Stomach (tissue), 8 donors: ENCODE measurements at regions not wholly inside any gene's neighbourhood (a gene's known extent, or its start where the extent isn't known, plus 50 kb on each side); places are given as distances from the start of the nearest gene placed in this dataset.
"Not testable (repeated sequence)": the region's sequence is repeated elsewhere in the genome, so short reads cannot be mapped to it uniquely, and the experiment has no call there.

ENCODE experiments used
- DNase-seq, 2 donors: peaks; one replicate each; pipeline versions ENCODE4 v3.0.0 to v3.0.0-alpha.2; 2013 to 2019
- H3K27ac ChIP-seq, 5 donors: fragments of 200-600 bp in 4 of 5; sonication (generic) in 4 of 5; one replicate each; pipeline ENCODE4 v1.5.1; 2013 to 2019; ENCODE audit warnings: mild to moderate bottlenecking in 1 of 5, moderate library complexity in 1 of 5
- H3K27me3 ChIP-seq, 3 donors: fragments of 200-600 bp; sonication (generic); one replicate each; pipeline ENCODE4 v1.5.1; 2017 to 2019; ENCODE audit warnings: mixed run types in 1 of 3
- H3K36me3 ChIP-seq, 4 donors: fragments of 200-600 bp; sonication (generic); 1 replicate in 3 of 4; 2 replicates in 1 of 4; pipeline ENCODE4 v1.5.1; 2016 to 2019
- H3K4me1 ChIP-seq, 4 donors: fragments of 200-600 bp; sonication (generic); one replicate each; pipeline ENCODE4 v1.5.1; 2016 to 2019
- H3K4me3 ChIP-seq, 4 donors: fragments of 200-600 bp; sonication (generic) in 3 of 4; one replicate each; pipeline ENCODE4 v1.5.1; 2016 to 2019; ENCODE audit warnings: mild to moderate bottlenecking in 1 of 4
- H3K9me3 ChIP-seq, 4 donors: fragments of 200-600 bp; sonication (generic); one replicate each; pipeline ENCODE4 v1.5.1; 2016 to 2019
- EP300 ChIP-seq: sonication (generic); formaldehyde crosslinking; IDR thresholded peaks from one replicate; pipeline ENCODE4 v1.6.1; 2017; ENCODE audit warnings: antibody characterized with exemption
- POLR2A ChIP-seq, 4 donors: fragments of 450-650 bp; IDR thresholded peaks; one replicate each; pipeline ENCODE4 v1.6.1; 2016; ENCODE audit warnings: antibody characterized with exemption in 4 of 4, control low read depth in 2 of 4, mild to moderate bottlenecking in 1 of 4, moderate library complexity in 1 of 4
- POLR2AphosphoS5 ChIP-seq, 3 donors: sonication (generic); formaldehyde crosslinking; IDR thresholded peaks; one replicate each; pipeline ENCODE4 v1.6.1; 2016; ENCODE audit warnings: antibody characterized with exemption in 3 of 3
- WGBS, 5 donors: extraction: QIAGEN DNeasy Blood & Tissue Kit in 3 of 5; methylation state at CpG; one replicate each; pipeline versions ENCODE4 v1.1.5 to v1.1.7; 2013 to 2018; 5-methylcytosine and 5-hydroxymethylcytosine counted together
- intact Hi-C: fragments of 100-400 bp; cut with DNase I; formaldehyde crosslinking; loops from one replicate; pipeline ENCODE4 v1.15.1; 2023; ENCODE audit warnings: low total_unique reads
- TF ChIP-seq, protein P1 (sequence below), 7 experiments: fragments of 450-650 bp in 4 of 7; fragments of 200-600 bp in 3 of 7; sonication (generic) in 3 of 7; IDR thresholded peaks; one replicate each; pipeline ENCODE4 v1.5.1; 2016 to 2019; ENCODE audit warnings: antibody characterized with exemption in 7 of 7, control low read depth in 2 of 7, mild to moderate bottlenecking in 1 of 7
- donor health status: healthy with polysubstance abuse.
- donor health status: Bipolar disorder and iron deficiency.
- donor health status: healthy.

DNA sequence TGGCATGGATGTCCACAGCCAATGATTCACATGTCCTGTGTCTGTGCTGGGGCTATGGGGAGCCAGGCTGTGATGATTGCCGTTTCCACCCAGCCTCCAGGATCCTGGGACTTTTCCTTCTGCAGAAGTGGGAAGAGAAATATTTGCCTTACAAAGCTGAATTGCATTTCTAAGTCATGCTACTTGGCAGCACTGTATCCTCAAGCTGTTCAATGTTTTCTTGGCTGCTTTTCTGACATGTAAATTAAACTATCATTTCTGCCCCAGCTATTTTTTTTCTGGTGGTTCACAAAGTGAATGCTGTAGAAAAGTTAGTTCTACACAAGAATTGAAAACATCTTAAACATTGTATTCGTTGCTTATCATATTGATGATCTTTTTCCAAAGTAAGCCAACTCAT, 51.9 kb upstream of the TCERG1L start:
- no peaks in the 10 kb centered on the region for H3K4me1 ChIP-seq
- no peak for TF ChIP-seq EP300
- TF ChIP-seq POLR2A (IDR thresholded peaks at IDR 0.05), result no peak
- TF ChIP-seq POLR2AphosphoS5 (IDR thresholded peaks at IDR 0.05), result no peak
- TF ChIP-seq, protein P1, sequence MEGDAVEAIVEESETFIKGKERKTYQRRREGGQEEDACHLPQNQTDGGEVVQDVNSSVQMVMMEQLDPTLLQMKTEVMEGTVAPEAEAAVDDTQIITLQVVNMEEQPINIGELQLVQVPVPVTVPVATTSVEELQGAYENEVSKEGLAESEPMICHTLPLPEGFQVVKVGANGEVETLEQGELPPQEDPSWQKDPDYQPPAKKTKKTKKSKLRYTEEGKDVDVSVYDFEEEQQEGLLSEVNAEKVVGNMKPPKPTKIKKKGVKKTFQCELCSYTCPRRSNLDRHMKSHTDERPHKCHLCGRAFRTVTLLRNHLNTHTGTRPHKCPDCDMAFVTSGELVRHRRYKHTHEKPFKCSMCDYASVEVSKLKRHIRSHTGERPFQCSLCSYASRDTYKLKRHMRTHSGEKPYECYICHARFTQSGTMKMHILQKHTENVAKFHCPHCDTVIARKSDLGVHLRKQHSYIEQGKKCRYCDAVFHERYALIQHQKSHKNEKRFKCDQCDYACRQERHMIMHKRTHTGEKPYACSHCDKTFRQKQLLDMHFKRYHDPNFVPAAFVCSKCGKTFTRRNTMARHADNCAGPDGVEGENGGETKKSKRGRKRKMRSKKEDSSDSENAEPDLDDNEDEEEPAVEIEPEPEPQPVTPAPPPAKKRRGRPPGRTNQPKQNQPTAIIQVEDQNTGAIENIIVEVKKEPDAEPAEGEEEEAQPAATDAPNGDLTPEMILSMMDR (IDR thresholded peaks at IDR 0.05), result no peak
- H3K27me3 ChIP-seq, result peaks cover 0 to 10% (median 0%) of the 10 kb centered on the region in 3 donors
- intact Hi-C loops, result no loop called here
- peak in 1 of 2 donors; percentile 36 for DNase-seq
- H3K4me3 ChIP-seq, result no peak overlapping the region
- H3K9me3 ChIP-seq, result peaks cover 0 to 22% (median 15%) of the 10 kb centered on the region in 4 donors
- 29 to 48% (median 40%) methylated on average over 2 of the region's 2 CpGs for WGBS, 5 donors
- H3K36me3 ChIP-seq, result no peaks in the 10 kb centered on the region
- no peak overlapping the region for H3K27ac ChIP-seq

DNA sequence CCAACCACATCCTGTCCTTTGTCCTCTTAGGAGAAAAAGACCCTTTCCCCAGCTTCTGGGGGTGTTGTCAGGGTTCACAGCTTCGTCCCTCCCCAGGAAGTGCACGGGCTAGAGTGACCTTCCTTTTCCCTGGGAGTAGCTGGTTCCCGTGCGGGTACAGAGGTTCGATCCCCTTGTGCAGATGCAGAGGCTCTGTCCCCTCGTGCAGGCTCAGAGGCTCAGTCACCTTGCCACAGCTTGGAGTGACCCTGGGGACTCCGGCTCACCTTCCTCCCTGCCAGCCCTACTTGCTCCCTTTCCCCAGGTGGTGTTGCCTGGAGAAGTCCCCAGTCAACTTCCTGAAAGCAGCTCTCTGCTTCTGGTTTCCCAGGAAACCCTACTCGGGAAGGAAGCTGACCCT, 60.0 kb upstream of the TCERG1L start:
- H3K27me3 ChIP-seq, result peaks cover 0 to 33% (median 0%) of the 10 kb centered on the region in 3 donors
- peaks cover 0 to 26% (median 18%) of the 10 kb centered on the region in 4 donors for H3K9me3 ChIP-seq
- no peaks in the 10 kb centered on the region for H3K4me1 ChIP-seq
- H3K27ac ChIP-seq, result no peak overlapping the region
- no peak for DNase-seq
- no peaks in the 10 kb centered on the region for H3K36me3 ChIP-seq
- no peak overlapping the region for H3K4me3 ChIP-seq
- WGBS, 5 donors, result 52 to 63% (median 57%) methylated on average over 8 of the region's 8 CpGs
- no peak for TF ChIP-seq EP300
- TF ChIP-seq, protein P1 (IDR thresholded peaks at IDR 0.05), result no peak
- intact Hi-C loops, result no loop called here

DNA sequence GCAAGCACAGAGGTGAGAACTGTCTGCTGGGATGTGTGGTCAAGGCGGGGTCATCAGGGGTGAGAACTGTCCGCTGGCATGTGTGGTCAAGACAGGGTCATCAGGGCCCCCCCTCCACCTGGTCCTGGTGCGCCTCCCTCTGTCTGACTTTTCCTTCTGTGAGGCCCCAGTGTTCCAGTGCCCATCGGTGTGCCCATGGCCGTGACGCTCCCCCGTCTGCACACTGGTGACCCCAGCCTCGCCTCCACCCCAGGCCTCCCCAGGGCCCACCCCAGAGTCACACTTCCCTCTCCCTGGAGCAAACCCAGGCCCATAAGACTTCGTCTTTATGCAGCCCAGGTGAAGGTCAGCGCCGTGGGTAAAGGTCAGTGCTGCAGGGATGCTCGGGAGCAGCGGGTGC, 70.1 kb upstream of the TCERG1L start:
- Histone ChIP-seq H3K27ac (no peak overlapping the region), H3K4me1 (no peaks in the 10 kb centered on the region), H3K4me3 (no peak overlapping the region), H3K27me3 (peaks cover 0 to 22% (median 0%) of the 10 kb centered on the region in 3 donors), H3K9me3 (no peaks in the 10 kb centered on the region), H3K36me3 (no peaks in the 10 kb centered on the region)
- TF ChIP-seq EP300 (no peak), POLR2A (IDR thresholded peaks at IDR 0.05) (no peak), POLR2AphosphoS5 (IDR thresholded peaks at IDR 0.05) (no peak)
- intact Hi-C loops, result no loop called here
- whole genome bisulfite sequencing, 5 donors, result 78 to 90% (median 83%) methylated on average over 10 to 13 of the region's 13 CpGs
- DNase-seq, result no peak

DNA sequence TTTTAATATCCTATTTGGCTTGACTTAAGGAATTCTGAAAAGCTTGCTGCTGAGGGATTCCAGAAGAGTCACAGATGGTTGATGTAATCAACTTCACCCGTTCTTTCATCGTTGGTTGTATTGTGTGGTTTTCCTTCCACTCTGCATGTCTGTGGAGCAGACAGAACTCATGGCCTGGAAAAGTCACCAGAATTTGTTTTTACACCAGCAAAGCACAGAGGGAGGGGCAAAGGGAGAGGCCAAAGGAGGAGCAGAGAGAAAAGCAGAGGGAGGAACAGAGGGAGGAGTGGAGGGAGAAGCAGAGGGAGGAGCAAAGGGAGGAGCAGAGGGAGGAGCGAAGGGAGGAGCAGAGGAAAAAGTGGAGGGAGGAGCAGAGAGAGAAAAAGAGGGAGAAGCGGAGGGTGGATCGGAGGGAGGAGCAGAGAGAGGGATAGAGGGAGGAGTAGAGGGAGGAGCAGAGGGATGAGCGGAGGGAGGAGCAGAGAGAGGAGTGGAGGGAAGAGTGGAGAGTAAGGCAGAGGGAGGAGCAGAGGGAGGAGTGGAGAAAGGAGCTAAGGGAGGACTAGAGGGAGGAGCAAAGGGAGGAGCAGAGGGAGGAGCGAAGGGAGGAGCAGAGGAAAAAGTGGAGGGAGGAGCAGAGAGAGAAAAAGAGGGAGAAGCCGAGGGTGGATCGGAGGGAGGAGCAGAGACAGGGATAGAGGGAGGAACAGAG, 73.8 kb upstream of the TCERG1L start:
- intact Hi-C loops, H3K4me3 ChIP-seq, H3K27ac ChIP-seq, H3K9me3 ChIP-seq, H3K4me1 ChIP-seq, H3K36me3 ChIP-seq: not testable (repeated sequence)
- DNase-seq, result peak in 1 of 2 donors; percentile 18
- H3K27me3 ChIP-seq, result peaks cover 0 to 43% (median 0%) of the 10 kb centered on the region in 3 donors
- 66 to 74% (median 71%) methylated on average over 9 of the region's 9 CpGs for WGBS, 5 donors

DNA sequence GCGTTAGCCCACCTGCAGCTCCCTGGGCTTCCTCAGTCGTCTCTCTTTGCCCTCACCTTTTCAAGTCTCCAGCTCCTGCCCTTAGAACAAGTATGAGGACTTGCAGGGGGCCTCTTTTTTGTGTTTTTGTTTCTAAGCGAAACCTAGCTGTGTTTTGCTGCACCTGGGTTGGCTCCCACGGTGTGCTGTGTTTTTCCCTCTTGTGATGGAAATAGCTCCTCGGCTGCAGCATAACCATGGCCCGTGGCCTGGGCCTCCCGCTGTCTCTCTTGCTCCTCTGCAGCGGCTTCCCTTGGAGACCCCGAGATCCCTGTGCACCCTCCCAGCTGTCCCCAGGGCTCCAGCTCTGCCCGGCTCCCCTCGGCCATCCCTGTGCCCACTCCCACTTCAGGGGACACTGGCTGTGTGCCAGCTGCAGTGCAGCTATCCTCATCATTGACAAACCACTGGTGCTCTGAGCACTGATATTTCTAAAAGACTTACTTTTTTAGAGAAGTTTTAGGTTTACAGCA, 75.6 kb upstream of the TCERG1L start:
- peaks cover 0 to 38% (median 0%) of the 10 kb centered on the region in 3 donors for H3K27me3 ChIP-seq
- TF ChIP-seq POLR2A (IDR thresholded peaks at IDR 0.05) (no peak), EP300 (no peak), POLR2AphosphoS5 (IDR thresholded peaks at IDR 0.05) (no peak)
- TF ChIP-seq, protein P1 (IDR thresholded peaks at IDR 0.05), result no peak
- H3K9me3 ChIP-seq, result no peaks in the 10 kb centered on the region
- intact Hi-C loops, result no loop called here
- H3K4me1 ChIP-seq, result no peaks in the 10 kb centered on the region
- WGBS, 5 donors, result 29 to 43% (median 37%) methylated on average over 11 of the region's 11 CpGs
- H3K27ac ChIP-seq, result no peak overlapping the region
- H3K36me3 ChIP-seq, result no peaks in the 10 kb centered on the region
- H3K4me3 ChIP-seq, result no peak overlapping the region
- peak in 1 of 2 donors; percentile 12 for DNase-seq
